ENCODE measurements at regions not wholly inside any gene's neighbourhood (a gene's known extent, or its start where the extent isn't known, plus 50 kb on each side); places are given as distances from the start of the nearest gene placed in this dataset.

DNA sequence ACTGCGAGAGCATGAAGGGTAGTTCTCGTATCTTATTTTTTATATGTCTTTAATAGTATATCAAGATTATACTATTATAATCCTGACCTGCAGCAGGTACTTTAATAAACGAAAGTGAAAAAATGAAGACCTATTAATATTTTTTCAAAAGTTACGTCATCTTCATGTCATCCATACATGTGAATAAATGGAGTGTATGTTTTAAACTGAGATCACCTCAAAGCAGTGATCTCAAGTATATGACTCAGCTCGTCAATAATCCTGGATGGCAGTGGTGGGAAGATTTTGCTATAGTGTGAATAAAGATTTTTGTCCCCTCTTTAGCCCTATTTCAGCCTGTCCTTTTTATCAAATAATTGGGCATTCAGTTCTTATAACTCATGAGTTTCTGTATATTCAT lies 166.3 kb upstream of the FBXO11 start:
- TF ChIP-seq, protein P1, sequence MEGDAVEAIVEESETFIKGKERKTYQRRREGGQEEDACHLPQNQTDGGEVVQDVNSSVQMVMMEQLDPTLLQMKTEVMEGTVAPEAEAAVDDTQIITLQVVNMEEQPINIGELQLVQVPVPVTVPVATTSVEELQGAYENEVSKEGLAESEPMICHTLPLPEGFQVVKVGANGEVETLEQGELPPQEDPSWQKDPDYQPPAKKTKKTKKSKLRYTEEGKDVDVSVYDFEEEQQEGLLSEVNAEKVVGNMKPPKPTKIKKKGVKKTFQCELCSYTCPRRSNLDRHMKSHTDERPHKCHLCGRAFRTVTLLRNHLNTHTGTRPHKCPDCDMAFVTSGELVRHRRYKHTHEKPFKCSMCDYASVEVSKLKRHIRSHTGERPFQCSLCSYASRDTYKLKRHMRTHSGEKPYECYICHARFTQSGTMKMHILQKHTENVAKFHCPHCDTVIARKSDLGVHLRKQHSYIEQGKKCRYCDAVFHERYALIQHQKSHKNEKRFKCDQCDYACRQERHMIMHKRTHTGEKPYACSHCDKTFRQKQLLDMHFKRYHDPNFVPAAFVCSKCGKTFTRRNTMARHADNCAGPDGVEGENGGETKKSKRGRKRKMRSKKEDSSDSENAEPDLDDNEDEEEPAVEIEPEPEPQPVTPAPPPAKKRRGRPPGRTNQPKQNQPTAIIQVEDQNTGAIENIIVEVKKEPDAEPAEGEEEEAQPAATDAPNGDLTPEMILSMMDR (IDR thresholded peaks at IDR 0.05; ENCODE audit: insufficient read depth, low read length), result no peak
- DNase-seq (ENCODE audit: low read depth), result no peak
- no peak overlapping the region for H3K4me3 ChIP-seq (ENCODE audit: low read depth, low read length)

DNA sequence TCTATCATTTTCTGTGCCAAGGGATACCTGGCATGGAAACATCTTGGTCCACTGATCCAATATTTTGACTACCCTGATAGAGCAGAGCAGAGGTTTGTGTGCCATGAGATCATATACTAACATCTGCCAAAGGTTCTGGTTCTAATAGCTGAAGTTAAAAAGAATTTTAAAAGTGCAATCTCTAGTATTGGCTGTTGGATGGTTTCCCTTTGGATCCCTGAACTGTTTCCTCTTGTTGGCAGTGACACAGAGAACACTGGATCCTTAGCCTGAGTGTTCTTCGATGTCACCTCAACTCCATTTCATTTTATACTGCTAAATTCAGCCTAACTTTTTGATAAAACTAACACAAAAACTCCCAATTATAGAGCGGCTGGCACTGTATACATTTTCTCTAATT lies 169.3 kb upstream of the FBXO11 start:
- TF ChIP-seq, protein P1 (IDR thresholded peaks at IDR 0.05; ENCODE audit: insufficient read depth, low read length), result no peak
- no peak overlapping the region for H3K4me3 ChIP-seq (ENCODE audit: low read depth, low read length)
- DNase-seq (ENCODE audit: low read depth), result no peak

DNA sequence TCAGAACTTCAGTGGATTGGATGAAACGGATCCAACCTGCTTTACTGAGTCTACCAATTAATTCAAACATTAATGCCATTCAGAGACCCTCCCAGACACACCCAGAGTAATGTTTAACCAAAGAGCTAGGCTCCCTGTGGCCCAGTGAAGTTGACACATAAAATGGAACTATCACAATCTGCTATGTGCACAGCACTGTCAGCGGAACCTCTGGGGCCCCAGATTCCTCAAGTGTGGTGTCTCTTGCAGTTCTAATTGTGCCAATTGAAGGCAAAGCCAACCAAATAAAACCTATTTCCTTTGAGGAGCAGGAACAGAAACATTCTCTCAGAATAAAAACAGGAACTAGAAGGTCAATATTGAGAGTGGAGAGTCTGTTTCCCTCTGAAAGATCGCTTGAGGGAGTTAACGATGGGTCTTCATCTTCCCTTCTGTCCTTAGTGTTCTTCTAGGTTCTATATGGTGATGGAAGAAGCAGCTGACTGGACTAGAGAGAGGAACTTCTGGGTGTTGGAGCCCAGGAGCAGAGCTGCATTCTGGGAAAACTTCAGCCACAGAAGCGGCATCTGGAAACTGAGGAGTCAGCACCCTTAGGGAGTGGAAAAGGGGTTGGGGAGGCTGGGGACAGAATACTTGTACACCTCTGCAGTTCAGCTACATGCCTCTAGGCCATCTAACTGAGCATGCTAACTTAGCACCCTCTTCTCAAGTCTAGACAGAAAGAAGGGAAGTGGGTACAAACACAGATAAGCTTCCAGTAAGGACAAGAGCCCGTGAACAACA lies 174.4 kb upstream of the FBXO11 start:
- H3K4me3 ChIP-seq (ENCODE audit: low read depth, low read length), result no peak overlapping the region
- DNase-seq (ENCODE audit: low read depth), result no peak
- TF ChIP-seq, protein P1 (IDR thresholded peaks at IDR 0.05; ENCODE audit: insufficient read depth, low read length), result no peak

DNA sequence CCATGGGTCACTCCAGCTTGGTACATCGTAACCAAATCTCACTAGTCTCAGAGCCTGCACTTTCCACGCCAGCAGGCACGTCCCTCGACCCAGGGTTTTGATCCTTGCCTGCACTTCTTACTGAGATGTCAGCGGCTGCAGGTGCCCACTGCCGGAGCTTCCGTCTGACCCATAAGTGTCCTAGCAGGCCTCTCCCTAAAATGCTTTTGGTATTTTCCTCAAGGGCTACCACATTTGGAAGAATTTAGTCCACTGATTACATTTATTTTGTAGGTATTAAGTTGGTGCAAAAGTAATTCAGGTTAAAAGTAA lies 175.0 kb upstream of the FBXO11 start:
- no peak for DNase-seq (ENCODE audit: low read depth)
- no peak overlapping the region for H3K4me3 ChIP-seq (ENCODE audit: low read depth, low read length)
- TF ChIP-seq, protein P1 (IDR thresholded peaks at IDR 0.05; ENCODE audit: insufficient read depth, low read length), result no peak

DNA sequence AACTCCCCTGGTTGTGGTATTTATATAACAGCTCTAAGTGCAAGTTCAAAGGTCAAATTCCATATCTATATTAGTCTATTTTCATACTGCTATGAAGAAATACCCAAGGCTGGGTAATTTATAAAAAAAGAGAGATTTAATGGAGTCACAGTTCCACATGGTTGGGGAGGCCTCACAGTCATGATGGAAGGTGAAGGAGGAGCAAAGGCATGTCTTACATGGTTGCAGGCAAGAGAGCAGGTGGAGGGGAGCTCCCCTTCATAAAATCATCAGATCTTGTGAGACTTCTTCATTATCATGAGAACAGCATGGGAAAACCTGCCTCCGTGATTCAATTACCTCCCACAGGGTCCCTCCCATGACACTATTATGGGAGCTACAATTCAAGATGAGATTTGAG lies 179.6 kb upstream of the FBXO11 start:
- no peak for DNase-seq (ENCODE audit: low read depth)
- H3K4me3 ChIP-seq (ENCODE audit: low read depth, low read length), result no peak overlapping the region
- TF ChIP-seq, protein P1 (IDR thresholded peaks at IDR 0.05; ENCODE audit: insufficient read depth, low read length), result no peak

DNA sequence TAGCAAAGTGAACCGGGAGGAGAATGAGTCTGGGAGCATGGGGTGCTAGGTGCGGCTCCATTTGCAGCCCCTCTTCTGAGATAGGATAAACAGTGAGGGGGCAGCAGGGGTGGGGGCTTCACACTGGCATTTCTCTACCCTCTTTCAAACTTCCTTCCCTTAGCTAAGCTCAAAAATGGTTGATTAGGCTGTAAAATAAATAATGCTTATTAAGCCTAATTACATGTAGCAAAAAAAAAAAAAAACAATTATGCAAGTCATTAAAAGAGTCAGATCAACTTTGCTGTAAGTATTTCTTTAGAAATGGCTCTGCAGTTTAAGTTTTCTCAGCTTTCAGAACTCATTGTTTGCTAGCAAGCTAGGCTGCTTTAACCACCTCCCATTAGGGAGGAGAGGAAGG lies 182.7 kb upstream of the FBXO11 start:
- DNase-seq (ENCODE audit: low read depth), result no peak
- TF ChIP-seq, protein P1 (IDR thresholded peaks at IDR 0.05; ENCODE audit: insufficient read depth, low read length), result no peak
- H3K4me3 ChIP-seq (ENCODE audit: low read depth, low read length), result no peak overlapping the region

DNA sequence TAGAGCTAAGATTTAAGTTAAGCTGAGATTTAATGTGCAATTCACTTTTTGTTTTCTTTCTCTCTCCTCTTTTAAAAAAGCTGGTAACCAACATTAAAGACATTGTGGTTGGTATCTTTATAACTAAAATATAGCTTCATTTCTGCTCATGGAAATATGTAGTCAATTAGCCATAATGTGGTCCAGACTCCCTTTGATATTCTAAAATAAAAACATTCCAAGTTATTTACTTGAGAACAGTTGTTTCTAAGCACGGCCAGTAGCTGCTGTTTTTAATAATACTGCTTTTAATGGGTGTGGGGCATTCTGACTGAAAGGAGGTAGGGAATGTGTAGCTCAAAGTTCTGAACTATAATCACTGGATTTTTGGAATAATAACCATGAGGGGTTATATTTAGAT lies 183.3 kb upstream of the FBXO11 start:
- DNase-seq (ENCODE audit: low read depth), result no peak
- TF ChIP-seq, protein P1 (IDR thresholded peaks at IDR 0.05; ENCODE audit: insufficient read depth, low read length), result no peak
- no peak overlapping the region for H3K4me3 ChIP-seq (ENCODE audit: low read depth, low read length)

Measured in fibroblast of the aortic adventitia (primary cell).